Epithelial cell of proximal tubule (primary cell): ENCODE measurements at regions not wholly inside any gene's neighbourhood (a gene's known extent, or its start where the extent isn't known, plus 50 kb on each side); places are given as distances from the start of the nearest gene placed in this dataset.

ENCODE experiments used
- DNase-seq: peaks from one replicate; pipeline ENCODE4 v3.0.0-alpha.2; 2011; ENCODE audit warnings: low read depth
- H3K4me3 ChIP-seq: 2 replicates; pipeline ENCODE4 v1.5.1; 2011; ENCODE audit warnings: low read depth, mild to moderate bottlenecking, low read length
- TF ChIP-seq, protein P1 (sequence below): conservative IDR thresholded peaks from 2 replicates; pipeline ENCODE4 v1.5.1; 2012; ENCODE audit warnings: low read depth, mild to moderate bottlenecking, low read length

GRCh38 chr10:43874984-43875383, 226.3 kb upstream of the ZNF32 start:
- no peak overlapping the region for H3K4me3 ChIP-seq
- no peak for DNase-seq
- TF ChIP-seq, protein P1, sequence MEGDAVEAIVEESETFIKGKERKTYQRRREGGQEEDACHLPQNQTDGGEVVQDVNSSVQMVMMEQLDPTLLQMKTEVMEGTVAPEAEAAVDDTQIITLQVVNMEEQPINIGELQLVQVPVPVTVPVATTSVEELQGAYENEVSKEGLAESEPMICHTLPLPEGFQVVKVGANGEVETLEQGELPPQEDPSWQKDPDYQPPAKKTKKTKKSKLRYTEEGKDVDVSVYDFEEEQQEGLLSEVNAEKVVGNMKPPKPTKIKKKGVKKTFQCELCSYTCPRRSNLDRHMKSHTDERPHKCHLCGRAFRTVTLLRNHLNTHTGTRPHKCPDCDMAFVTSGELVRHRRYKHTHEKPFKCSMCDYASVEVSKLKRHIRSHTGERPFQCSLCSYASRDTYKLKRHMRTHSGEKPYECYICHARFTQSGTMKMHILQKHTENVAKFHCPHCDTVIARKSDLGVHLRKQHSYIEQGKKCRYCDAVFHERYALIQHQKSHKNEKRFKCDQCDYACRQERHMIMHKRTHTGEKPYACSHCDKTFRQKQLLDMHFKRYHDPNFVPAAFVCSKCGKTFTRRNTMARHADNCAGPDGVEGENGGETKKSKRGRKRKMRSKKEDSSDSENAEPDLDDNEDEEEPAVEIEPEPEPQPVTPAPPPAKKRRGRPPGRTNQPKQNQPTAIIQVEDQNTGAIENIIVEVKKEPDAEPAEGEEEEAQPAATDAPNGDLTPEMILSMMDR: no peak

DNA sequence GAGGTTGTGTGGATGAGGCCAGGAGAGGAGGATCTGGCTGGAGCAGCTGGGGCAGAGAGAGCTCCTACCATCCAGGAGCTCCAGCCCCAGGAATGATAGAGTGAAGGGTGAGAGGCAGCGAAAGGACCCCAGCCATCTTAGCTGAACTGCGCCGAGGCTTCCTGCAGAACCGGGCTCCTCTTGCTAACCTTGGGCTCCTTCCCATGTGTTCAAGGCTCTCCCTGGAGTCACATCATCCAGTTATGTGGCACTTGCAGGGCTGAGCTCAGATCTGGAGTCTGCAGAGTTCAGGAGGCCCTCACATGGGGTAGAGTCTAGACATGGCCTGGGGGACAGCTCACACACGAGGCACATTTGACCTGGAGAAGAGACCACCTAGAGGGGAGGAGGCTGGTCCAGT, 225.0 kb upstream of the ZNF32 start:
- no peak for DNase-seq
- TF ChIP-seq, protein P1: no peak
- H3K4me3 ChIP-seq: no peak overlapping the region

DNA sequence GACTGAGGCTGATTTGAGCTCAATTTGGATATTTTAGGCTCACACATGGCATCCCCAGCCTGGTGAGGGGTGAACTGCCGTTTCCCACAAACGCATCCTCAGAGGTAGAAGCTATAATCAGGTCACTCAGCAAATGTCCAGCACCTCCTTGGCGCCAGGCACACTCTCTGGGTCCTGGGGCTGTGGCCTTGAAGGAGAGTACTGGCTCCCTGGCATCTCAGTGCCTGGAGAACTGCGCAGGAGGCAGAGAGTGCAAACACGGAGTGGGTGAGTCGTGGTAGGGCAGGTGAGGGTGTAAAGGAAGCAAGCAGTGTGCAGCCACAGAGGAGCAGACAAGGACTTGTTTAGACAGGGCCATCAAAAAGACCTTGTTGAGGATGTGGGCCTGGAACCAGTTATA, 224.0 kb upstream of the ZNF32 start:
- TF ChIP-seq, protein P1: no peak
- DNase-seq: no peak
- no peak overlapping the region for H3K4me3 ChIP-seq

DNA sequence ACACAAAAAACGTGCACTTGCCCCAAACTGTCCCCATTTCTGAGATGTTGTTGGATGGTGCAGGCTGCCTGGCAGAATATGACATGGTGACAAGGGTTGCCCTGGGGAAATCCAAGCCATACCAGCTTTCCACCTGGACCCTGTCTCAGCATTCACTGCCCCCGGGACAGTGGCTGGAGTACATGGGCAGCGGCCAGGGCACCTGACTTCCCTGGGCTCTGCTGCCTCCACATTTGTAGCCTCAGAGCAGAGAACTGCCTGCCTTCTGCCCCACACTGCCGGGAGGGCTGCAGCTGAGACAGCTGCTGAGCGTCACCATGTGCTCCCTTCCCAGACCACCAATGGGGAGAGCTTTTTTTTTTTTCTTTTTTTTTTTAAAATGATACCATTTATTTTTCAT, 222.9 kb upstream of the ZNF32 start:
- H3K4me3 ChIP-seq: no peak overlapping the region
- TF ChIP-seq, protein P1: no peak
- no peak for DNase-seq

DNA sequence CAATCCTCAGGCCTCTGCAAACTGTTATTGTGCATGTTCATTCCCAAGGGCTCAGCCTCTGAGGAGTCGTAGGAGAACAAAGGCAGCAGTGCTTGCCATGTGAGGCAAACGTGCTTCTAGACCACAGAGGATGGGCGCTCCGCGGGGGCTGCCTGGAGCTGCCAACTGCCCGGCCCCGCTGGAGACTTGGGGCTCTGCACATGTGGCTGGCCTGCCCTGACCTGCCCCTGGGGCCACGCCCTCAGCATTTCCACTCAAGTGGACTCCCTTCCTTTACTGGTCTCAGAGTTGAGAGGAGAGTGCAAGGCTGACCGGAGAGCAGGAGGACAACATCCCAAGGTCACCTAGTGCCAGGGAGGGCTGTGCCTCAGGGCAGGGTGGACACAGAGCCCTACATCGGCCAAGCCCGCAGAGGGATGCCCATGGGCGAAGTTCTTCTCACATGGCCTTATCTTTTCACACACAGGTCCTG, 222.3 kb upstream of the ZNF32 start:
- no peak for DNase-seq
- TF ChIP-seq, protein P1: no peak
- H3K4me3 ChIP-seq: no peak overlapping the region

GRCh38 chr10:43869669-43870322, 221.1 kb upstream of the ZNF32 start:
- no peak for DNase-seq
- H3K4me3 ChIP-seq: no peak overlapping the region
- TF ChIP-seq, protein P1: no peak

DNA sequence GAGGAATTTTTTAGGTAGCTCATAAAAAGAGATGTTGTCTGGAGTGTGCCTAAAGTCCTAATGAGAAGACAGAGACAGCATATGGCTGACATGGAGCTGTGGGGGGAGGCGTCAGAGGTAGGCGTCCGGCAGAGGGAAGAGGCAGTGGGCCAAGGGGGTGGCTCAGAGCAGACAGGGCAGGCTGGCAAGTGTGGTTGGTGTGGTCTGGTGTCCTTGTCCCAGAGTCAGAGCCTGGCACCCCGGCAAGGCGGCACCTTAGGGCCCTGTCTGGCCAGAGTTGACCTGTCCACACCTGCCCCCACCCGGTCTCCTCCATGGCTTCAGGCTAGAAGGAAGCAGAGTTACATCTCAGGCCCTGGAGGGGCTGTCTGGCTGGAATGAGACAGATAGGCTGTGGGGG, 220.3 kb upstream of the ZNF32 start:
- no peak for DNase-seq
- H3K4me3 ChIP-seq: no peak overlapping the region
- TF ChIP-seq, protein P1: no peak
